ENCODE measurements at regions not wholly inside any gene's neighbourhood (a gene's known extent, or its start where the extent isn't known, plus 50 kb on each side); places are given as distances from the start of the nearest gene placed in this dataset.

DNA sequence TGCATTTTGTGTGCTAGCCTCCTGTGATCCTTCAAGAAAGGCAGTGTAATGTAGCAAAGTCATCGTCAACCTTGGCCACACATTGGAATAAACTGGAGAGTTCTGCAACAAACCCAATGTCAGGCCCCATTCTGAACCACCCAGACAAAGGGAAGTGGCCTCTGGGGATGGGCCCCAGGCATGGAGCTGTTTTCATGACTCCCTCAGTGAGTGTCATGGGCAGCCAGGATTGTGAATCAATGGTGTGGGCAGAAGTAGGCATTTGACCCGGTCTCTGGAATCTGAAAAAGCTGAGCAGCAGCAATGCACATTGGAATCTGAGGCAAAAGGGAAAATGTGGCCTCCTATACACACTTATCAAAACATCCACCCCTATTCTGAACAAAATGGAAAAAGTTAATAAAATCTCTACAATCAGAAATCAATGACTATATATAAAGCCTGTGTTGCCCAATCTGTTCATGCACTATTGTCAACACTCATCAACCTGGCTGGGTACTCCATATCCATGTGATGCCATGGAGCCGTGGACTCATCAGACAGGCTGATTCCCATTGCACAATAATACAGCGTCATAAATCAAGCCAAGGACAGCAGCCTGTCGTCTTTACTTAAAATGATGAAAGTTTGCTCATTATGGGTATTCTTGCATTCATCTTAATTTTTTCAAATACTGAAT lies 134.9 kb upstream of the STMND1 start:
- TF ChIP-seq, protein P1, sequence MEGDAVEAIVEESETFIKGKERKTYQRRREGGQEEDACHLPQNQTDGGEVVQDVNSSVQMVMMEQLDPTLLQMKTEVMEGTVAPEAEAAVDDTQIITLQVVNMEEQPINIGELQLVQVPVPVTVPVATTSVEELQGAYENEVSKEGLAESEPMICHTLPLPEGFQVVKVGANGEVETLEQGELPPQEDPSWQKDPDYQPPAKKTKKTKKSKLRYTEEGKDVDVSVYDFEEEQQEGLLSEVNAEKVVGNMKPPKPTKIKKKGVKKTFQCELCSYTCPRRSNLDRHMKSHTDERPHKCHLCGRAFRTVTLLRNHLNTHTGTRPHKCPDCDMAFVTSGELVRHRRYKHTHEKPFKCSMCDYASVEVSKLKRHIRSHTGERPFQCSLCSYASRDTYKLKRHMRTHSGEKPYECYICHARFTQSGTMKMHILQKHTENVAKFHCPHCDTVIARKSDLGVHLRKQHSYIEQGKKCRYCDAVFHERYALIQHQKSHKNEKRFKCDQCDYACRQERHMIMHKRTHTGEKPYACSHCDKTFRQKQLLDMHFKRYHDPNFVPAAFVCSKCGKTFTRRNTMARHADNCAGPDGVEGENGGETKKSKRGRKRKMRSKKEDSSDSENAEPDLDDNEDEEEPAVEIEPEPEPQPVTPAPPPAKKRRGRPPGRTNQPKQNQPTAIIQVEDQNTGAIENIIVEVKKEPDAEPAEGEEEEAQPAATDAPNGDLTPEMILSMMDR (IDR thresholded peaks at IDR 0.05; ENCODE audit: unreplicated experiment), result no peak
- no peak for DNase-seq
- CTCF ChIA-PET, result no interaction called here
- no peaks in the 10 kb centered on the region for H3K36me3 Mint-ChIP-seq (ENCODE audit: insufficient read depth, unreplicated experiment)
- H3K4me3 Mint-ChIP-seq (ENCODE audit: low read depth, unreplicated experiment), result no peak overlapping the region
- BruUV-seq (replicated peaks), result no TSS peak
- no peak overlapping the region for H3K27ac Mint-ChIP-seq (ENCODE audit: unreplicated experiment)
- intact Hi-C loops (cut with micrococcal nuclease; ENCODE audit: unreplicated experiment), result loop anchor here (10.0 kb wide), 1 partner anchor 122 kb away; no protein-coding TSS in a partner anchor
- peaks cover 12% of the 10 kb centered on the region for H3K4me1 Mint-ChIP-seq (ENCODE audit: low read depth, unreplicated experiment)
- H3K9me3 Mint-ChIP-seq (ENCODE audit: low read depth, unreplicated experiment), result no peaks in the 10 kb centered on the region
- H3K27me3 Mint-ChIP-seq (ENCODE audit: unreplicated experiment), result peaks cover 24% of the 10 kb centered on the region

DNA sequence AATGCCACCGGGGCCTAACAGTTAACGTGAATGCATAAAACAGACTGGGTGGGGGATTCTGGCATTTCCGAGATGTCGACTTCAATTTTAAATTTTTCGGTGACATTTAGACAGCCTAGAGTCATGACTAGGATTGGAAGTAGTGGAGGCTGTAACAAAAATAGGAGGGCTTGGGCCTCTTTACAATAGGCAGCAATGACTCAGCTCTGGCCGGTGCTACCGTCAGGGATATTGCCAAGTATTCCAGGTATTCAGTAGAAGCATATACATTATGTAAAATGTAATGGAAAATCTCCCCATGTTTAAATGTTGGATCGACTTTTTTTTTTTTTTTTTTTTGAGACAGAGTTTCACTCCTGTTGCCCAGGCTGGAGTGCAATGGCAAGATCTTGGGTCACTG lies 136.2 kb upstream of the STMND1 start:
- H3K27me3 Mint-ChIP-seq (ENCODE audit: unreplicated experiment), result peaks cover 17% of the 10 kb centered on the region
- no peak for DNase-seq
- intact Hi-C loops (cut with micrococcal nuclease; ENCODE audit: unreplicated experiment), result loop anchor here (1.0 to 10.0 kb wide), 2 partner anchors 121 to 201 kb away; no protein-coding TSS in a partner anchor
- CTCF ChIA-PET, result interaction anchor here (0.9 to 1.2 kb wide), 4 partner anchors 113 to 202 kb away, joined by 3 to 5 read pairs (median 4); no protein-coding TSS in a partner anchor
- H3K4me3 Mint-ChIP-seq (ENCODE audit: low read depth, unreplicated experiment), result no peak overlapping the region
- TF ChIP-seq, protein P1 (IDR thresholded peaks at IDR 0.05; ENCODE audit: unreplicated experiment), result no peak
- H3K4me1 Mint-ChIP-seq (ENCODE audit: low read depth, unreplicated experiment), result peaks cover 12% of the 10 kb centered on the region
- H3K36me3 Mint-ChIP-seq (ENCODE audit: insufficient read depth, unreplicated experiment), result no peaks in the 10 kb centered on the region
- no TSS peak for BruUV-seq (replicated peaks)
- no peaks in the 10 kb centered on the region for H3K9me3 Mint-ChIP-seq (ENCODE audit: low read depth, unreplicated experiment)
- no peak overlapping the region for H3K27ac Mint-ChIP-seq (ENCODE audit: unreplicated experiment)

GRCh38 chr6:16964553-16965499 lies 137.0 kb upstream of the STMND1 start:
- peaks cover 9% of the 10 kb centered on the region for H3K27me3 Mint-ChIP-seq (ENCODE audit: unreplicated experiment)
- no peaks in the 10 kb centered on the region for H3K9me3 Mint-ChIP-seq (ENCODE audit: low read depth, unreplicated experiment)
- TF ChIP-seq, protein P1 (IDR thresholded peaks at IDR 0.05; ENCODE audit: unreplicated experiment), result peak; percentile 75
- H3K36me3 Mint-ChIP-seq (ENCODE audit: insufficient read depth, unreplicated experiment), result no peaks in the 10 kb centered on the region
- BruUV-seq (replicated peaks), result no TSS peak
- peak overlapping the region; percentile 24 for H3K4me3 Mint-ChIP-seq (ENCODE audit: low read depth, unreplicated experiment)
- intact Hi-C loops (cut with micrococcal nuclease; ENCODE audit: unreplicated experiment), result loop anchor here (1.0 to 10.0 kb wide), 2 partner anchors 120 to 201 kb away; no protein-coding TSS in a partner anchor
- peaks cover 12% of the 10 kb centered on the region for H3K4me1 Mint-ChIP-seq (ENCODE audit: low read depth, unreplicated experiment)
- no peak overlapping the region for H3K27ac Mint-ChIP-seq (ENCODE audit: unreplicated experiment)
- DNase-seq, result peak; percentile 66
- CTCF ChIA-PET, result interaction anchor here (0.9 to 1.2 kb wide), 4 partner anchors 112 to 201 kb away, joined by 3 to 5 read pairs (median 4); no protein-coding TSS in a partner anchor

GRCh38 chr6:16961577-16961976 lies 140.3 kb upstream of the STMND1 start:
- Mint-ChIP-seq H3K27me3 (ENCODE audit: unreplicated experiment) (no peaks in the 10 kb centered on the region), H3K4me3 (ENCODE audit: low read depth, unreplicated experiment) (no peak overlapping the region), H3K4me1 (ENCODE audit: low read depth, unreplicated experiment) (peaks cover 12% of the 10 kb centered on the region), H3K27ac (ENCODE audit: unreplicated experiment) (no peak overlapping the region), H3K36me3 (ENCODE audit: insufficient read depth, unreplicated experiment) (no peaks in the 10 kb centered on the region), H3K9me3 (ENCODE audit: low read depth, unreplicated experiment) (no peaks in the 10 kb centered on the region)
- no TSS peak for BruUV-seq (replicated peaks)
- TF ChIP-seq, protein P1 (IDR thresholded peaks at IDR 0.05; ENCODE audit: unreplicated experiment), result no peak
- intact Hi-C loops (cut with micrococcal nuclease; ENCODE audit: unreplicated experiment), result loop anchor here (10.0 kb wide), 1 partner anchor 117 kb away; no protein-coding TSS in a partner anchor
- CTCF ChIA-PET, result no interaction called here
- DNase-seq, result no peak

Measured in Calu3 (cell line).